GM12865 (cell line): ENCODE measurements at regions not wholly inside any gene's neighbourhood (a gene's known extent, or its start where the extent isn't known, plus 50 kb on each side); places are given as distances from the start of the nearest gene placed in this dataset.

Experiments
- DNase-seq: peaks from one replicate; pipeline ENCODE4 v3.0.0; 2010; ENCODE audit warnings: low read depth
- H3K4me3 ChIP-seq: 2 replicates; pipeline ENCODE4 v1.5.1; 2011; ENCODE audit warnings: mild to moderate bottlenecking, low read depth, low read length, control low read depth
- CTCF ChIP-seq: IDR thresholded peaks from 2 replicates; pipeline ENCODE4 v1.5.1; 2011; ENCODE audit warnings: low read length, control low read depth, low read depth, inconsistent platforms; ENCODE audit not compliant: insufficient read depth; ENCODE audit errors: missing control alignments

GRCh38 chr20:24109537-24109936 lies 121.0 kb upstream of the GGTLC1 start:
- TF ChIP-seq CTCF = no peak
- H3K4me3 ChIP-seq = peak overlapping the region; percentile 38
- DNase-seq = peak; percentile 75

GRCh38 chr20:24109008-24109407 lies 120.4 kb upstream of the GGTLC1 start:
- no peak for TF ChIP-seq CTCF
- peak overlapping the region; percentile 38 for H3K4me3 ChIP-seq
- peak; percentile 56 for DNase-seq

GRCh38 chr20:24108581-24108980 lies 120.0 kb upstream of the GGTLC1 start:
- DNase-seq = no peak
- no peak for TF ChIP-seq CTCF
- no peak overlapping the region for H3K4me3 ChIP-seq

GRCh38 chr20:24106801-24107445 lies 118.3 kb upstream of the GGTLC1 start:
- no peak for TF ChIP-seq CTCF
- no peak for DNase-seq
- H3K4me3 ChIP-seq = no peak overlapping the region

- TF ChIP-seq CTCF = no peak
- no peak for DNase-seq
- no peak overlapping the region for H3K4me3 ChIP-seq
Measured at GRCh38 chr20:24106150-24106800, 117.7 kb upstream of the GGTLC1 start.

GRCh38 chr20:24102749-24103333 lies 114.3 kb upstream of the GGTLC1 start:
- DNase-seq = no peak
- no peak for TF ChIP-seq CTCF
- no peak overlapping the region for H3K4me3 ChIP-seq
